GM23338 (cell line): ENCODE measurements at regions not wholly inside any gene's neighbourhood (a gene's known extent, or its start where the extent isn't known, plus 50 kb on each side); places are given as distances from the start of the nearest gene placed in this dataset.

Experiments
- ATAC-seq: fragments of 200-7000 bp; cut with Tn5 transposase; 3 replicates; pipeline ENCODE4 v1.9.1; 2020
- DNase-seq: peaks from one replicate; pipeline ENCODE4 v3.0.0-alpha.2; 2015; ENCODE audit warnings: low spot score
- H2AFZ ChIP-seq: fragments of 200-600 bp; sonication (generic); 2 replicates; pipeline ENCODE4 v1.8.0; 2016; ENCODE audit warnings: antibody characterized with exemption, mild to moderate bottlenecking, moderate library complexity
- H3F3A ChIP-seq: fragments of 200-600 bp; sonication (generic); replicated peaks from 2 replicates; pipeline ENCODE4 v1.8.0; 2017; ENCODE audit warnings: antibody characterized with exemption, mixed run types, low read depth
- H3K27ac ChIP-seq: fragments of 200-600 bp; sonication (generic); 2 replicates; pipeline ENCODE4 v1.6.1; 2016; ENCODE audit warnings: low read depth
- H3K27me3 ChIP-seq: fragments of 200-600 bp; sonication (generic); 2 replicates; pipeline ENCODE4 v1.8.0; 2016; ENCODE audit warnings: mild to moderate bottlenecking, mixed run types, moderate library complexity; ENCODE audit not compliant: insufficient read depth
- H3K36me3 ChIP-seq: fragments of 200-600 bp; sonication (generic); 2 replicates; pipeline ENCODE4 v1.8.0; 2016; ENCODE audit warnings: mild to moderate bottlenecking; ENCODE audit not compliant: insufficient read depth
- H3K4me1 ChIP-seq: fragments of 200-600 bp; sonication (generic); 2 replicates; pipeline ENCODE4 v1.8.0; 2016; ENCODE audit warnings: mild to moderate bottlenecking, moderate library complexity; ENCODE audit not compliant: insufficient read depth
- H3K4me2 ChIP-seq: fragments of 200-600 bp; sonication (generic); 2 replicates; pipeline ENCODE4 v1.7.1; 2017; ENCODE audit warnings: mixed run types
- H3K4me3 ChIP-seq: fragments of 200-600 bp; sonication (generic); 2 replicates; pipeline ENCODE4 v1.6.1; 2016; ENCODE audit warnings: mixed run types
- H3K79me2 ChIP-seq: fragments of 200-600 bp; sonication (generic); replicated peaks from 2 replicates; pipeline ENCODE4 v1.8.0; 2017; ENCODE audit warnings: mild to moderate bottlenecking; ENCODE audit not compliant: insufficient read depth
- H3K9me2 ChIP-seq: fragments of 200-600 bp; sonication (generic); 2 replicates; pipeline ENCODE4 v1.8.0; 2017; ENCODE audit not compliant: insufficient read depth
- H4K20me1 ChIP-seq: fragments of 200-600 bp; sonication (generic); replicated peaks from 2 replicates; pipeline ENCODE4 v1.8.0; 2017; ENCODE audit warnings: mild to moderate bottlenecking; ENCODE audit not compliant: insufficient read depth
- H3K27ac Mint-ChIP-seq: 2 replicates; pipeline ENCODE4 v1.8.0; 2020; ENCODE audit warnings: inconsistent platforms, mild to moderate bottlenecking, moderate library complexity, mixed read lengths
- H3K27me3 Mint-ChIP-seq: 3 replicates; pipeline ENCODE4 v1.8.0; 2022; ENCODE audit warnings: low read depth, mild to moderate bottlenecking, moderate library complexity, mixed read lengths, inconsistent platforms; ENCODE audit not compliant: insufficient read depth, poor library complexity
- H3K36me3 Mint-ChIP-seq: 3 replicates; pipeline ENCODE4 v1.8.0; 2021; ENCODE audit warnings: low read depth, mild to moderate bottlenecking, inconsistent platforms, moderate library complexity, mixed read lengths
- H3K4me1 Mint-ChIP-seq: 3 replicates; pipeline ENCODE4 v1.8.0; 2020; ENCODE audit warnings: mild to moderate bottlenecking, inconsistent platforms, mixed read lengths
- H3K4me3 Mint-ChIP-seq: 3 replicates; pipeline ENCODE4 v1.8.0; 2021; ENCODE audit warnings: moderate library complexity, mild to moderate bottlenecking, inconsistent platforms, mixed read lengths
- H3K9me3 Mint-ChIP-seq: 3 replicates; pipeline ENCODE4 v1.8.0; 2020; ENCODE audit warnings: moderate library complexity, mild to moderate bottlenecking, inconsistent platforms, mixed read lengths
- CREB1 ChIP-seq: fragments of 250-450 bp; sonication (Bioruptor Pico); IDR thresholded peaks from 2 replicates; pipeline ENCODE4 v1.5.0; 2020; ENCODE audit warnings: low read depth, mild to moderate bottlenecking, moderate library complexity
- EZH2phosphoT487 ChIP-seq: fragments of 200-600 bp; sonication (generic); IDR thresholded peaks from one replicate; pipeline ENCODE4 v1.8.1; 2018; ENCODE audit warnings: antibody characterized with exemption; ENCODE audit not compliant: unreplicated experiment
- NANOG ChIP-seq: IDR thresholded peaks from 2 replicates; pipeline ENCODE4 v1.6.1; 2016; ENCODE audit warnings: antibody characterized with exemption, borderline replicate concordance
- STAT1 ChIP-seq: IDR thresholded peaks from one replicate; pipeline ENCODE4 v1.6.1; 2016; ENCODE audit warnings: antibody characterized with exemption; ENCODE audit not compliant: unreplicated experiment
- ZNF114 ChIP-seq: fragments of 250-450 bp; sonication (Bioruptor Pico); IDR thresholded peaks from 2 replicates; pipeline ENCODE4 v1.5.0; 2020; ENCODE audit warnings: mild to moderate bottlenecking, moderate library complexity
- ZNF462 ChIP-seq: fragments of 250-450 bp; sonication (Bioruptor Pico); IDR thresholded peaks from 2 replicates; pipeline ENCODE4 v1.5.0; 2020; ENCODE audit warnings: mild to moderate bottlenecking, moderate library complexity
- TF ChIP-seq, protein P1 (sequence below): IDR thresholded peaks from one replicate; pipeline ENCODE4 v1.6.1; 2018; ENCODE audit warnings: antibody characterized with exemption; ENCODE audit not compliant: unreplicated experiment

DNA sequence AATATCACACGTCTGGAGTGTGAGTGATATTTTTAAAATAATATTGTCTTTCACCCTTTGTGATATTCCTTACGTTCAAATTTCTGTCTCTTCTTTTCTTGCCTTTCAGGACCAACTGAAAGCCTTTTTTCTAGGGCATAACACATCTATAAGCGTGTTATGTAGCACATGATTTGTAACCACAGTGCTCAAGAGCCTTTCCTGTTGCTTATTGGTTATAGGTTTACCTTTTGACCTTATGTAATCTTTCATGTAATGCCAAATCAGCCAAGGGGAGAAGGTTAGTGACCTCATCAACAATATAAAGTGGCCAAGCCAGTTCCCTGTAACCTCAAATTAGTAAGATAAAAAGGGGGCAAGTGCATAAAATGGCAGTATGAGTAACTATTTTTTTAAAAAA is 480.2 kb downstream of the AMY1C start (continued):
- no peak for TF ChIP-seq ZNF462 (CRISPR knock-in tag)
- no peak for TF ChIP-seq CREB1 (CRISPR knock-in tag)
- no peak for TF ChIP-seq EZH2phosphoT487
- no peak for TF ChIP-seq NANOG
- TF ChIP-seq, protein P1, sequence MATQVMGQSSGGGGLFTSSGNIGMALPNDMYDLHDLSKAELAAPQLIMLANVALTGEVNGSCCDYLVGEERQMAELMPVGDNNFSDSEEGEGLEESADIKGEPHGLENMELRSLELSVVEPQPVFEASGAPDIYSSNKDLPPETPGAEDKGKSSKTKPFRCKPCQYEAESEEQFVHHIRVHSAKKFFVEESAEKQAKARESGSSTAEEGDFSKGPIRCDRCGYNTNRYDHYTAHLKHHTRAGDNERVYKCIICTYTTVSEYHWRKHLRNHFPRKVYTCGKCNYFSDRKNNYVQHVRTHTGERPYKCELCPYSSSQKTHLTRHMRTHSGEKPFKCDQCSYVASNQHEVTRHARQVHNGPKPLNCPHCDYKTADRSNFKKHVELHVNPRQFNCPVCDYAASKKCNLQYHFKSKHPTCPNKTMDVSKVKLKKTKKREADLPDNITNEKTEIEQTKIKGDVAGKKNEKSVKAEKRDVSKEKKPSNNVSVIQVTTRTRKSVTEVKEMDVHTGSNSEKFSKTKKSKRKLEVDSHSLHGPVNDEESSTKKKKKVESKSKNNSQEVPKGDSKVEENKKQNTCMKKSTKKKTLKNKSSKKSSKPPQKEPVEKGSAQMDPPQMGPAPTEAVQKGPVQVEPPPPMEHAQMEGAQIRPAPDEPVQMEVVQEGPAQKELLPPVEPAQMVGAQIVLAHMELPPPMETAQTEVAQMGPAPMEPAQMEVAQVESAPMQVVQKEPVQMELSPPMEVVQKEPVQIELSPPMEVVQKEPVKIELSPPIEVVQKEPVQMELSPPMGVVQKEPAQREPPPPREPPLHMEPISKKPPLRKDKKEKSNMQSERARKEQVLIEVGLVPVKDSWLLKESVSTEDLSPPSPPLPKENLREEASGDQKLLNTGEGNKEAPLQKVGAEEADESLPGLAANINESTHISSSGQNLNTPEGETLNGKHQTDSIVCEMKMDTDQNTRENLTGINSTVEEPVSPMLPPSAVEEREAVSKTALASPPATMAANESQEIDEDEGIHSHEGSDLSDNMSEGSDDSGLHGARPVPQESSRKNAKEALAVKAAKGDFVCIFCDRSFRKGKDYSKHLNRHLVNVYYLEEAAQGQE = no peak
- TF ChIP-seq STAT1 = no peak

- Mint-ChIP-seq H3K9me3 (no peaks in the 10 kb centered on the region), H3K27me3 (no peaks in the 10 kb centered on the region), H3K4me1 (peaks cover 3% of the 10 kb centered on the region; the same call in 1 of the 3 replicates), H3K4me3 (no peak overlapping the region), H3K27ac (no peak overlapping the region), H3K36me3 (no peaks in the 10 kb centered on the region)
- H3K4me1 ChIP-seq = no peaks in the 10 kb centered on the region
- H3K4me2 ChIP-seq = no peak overlapping the region
- no peak overlapping the region for H3K4me3 ChIP-seq
- H3F3A ChIP-seq = no peaks in the 10 kb centered on the region
- H3K27ac ChIP-seq = no peak overlapping the region
- H3K9me2 ChIP-seq = peaks cover 7% of the 10 kb centered on the region; the same call in 1 of the 2 replicates
- no peaks in the 10 kb centered on the region for H3K36me3 ChIP-seq
- H2AFZ ChIP-seq = no peak overlapping the region
- ATAC-seq (no peak), DNase-seq (no peak)
- no peaks in the 10 kb centered on the region for H3K27me3 ChIP-seq
- no peaks in the 10 kb centered on the region for H4K20me1 ChIP-seq
- H3K79me2 ChIP-seq = no peaks in the 10 kb centered on the region
- TF ChIP-seq ZNF462 (CRISPR knock-in tag) = no peak
- TF ChIP-seq ZNF114 (CRISPR knock-in tag) = no peak
These were observed 482.0 kb downstream of the AMY1C start for GRCh38 chr1:104231676-104232075.
